Bronchial epithelial cell (primary cell): ENCODE measurements at regions not wholly inside any gene's neighbourhood (a gene's known extent, or its start where the extent isn't known, plus 50 kb on each side); places are given as distances from the start of the nearest gene placed in this dataset.

Experiments used
- DNase-seq: peaks from one replicate; pipeline ENCODE4 v3.0.0-alpha.2; 2010; ENCODE audit warnings: low read depth
- FAIRE-seq: peaks from 2 replicates; lab custom pipeline; 2011; peaks lifted over from hg19 to GRCh38; lab: Jason Lieb, UNC
- H3K27me3 ChIP-seq: 2 replicates; pipeline ENCODE4 v1.5.1; 2011; ENCODE audit warnings: low read length; ENCODE audit not compliant: control insufficient read depth, insufficient read depth
- H3K36me3 ChIP-seq: 2 replicates; pipeline ENCODE4 v1.5.1; 2011; ENCODE audit warnings: low read length; ENCODE audit not compliant: control insufficient read depth, insufficient read depth
- H3K4me3 ChIP-seq: 2 replicates; pipeline ENCODE4 v1.5.1; 2011; ENCODE audit warnings: mild to moderate bottlenecking, low read depth, low read length, control low read depth
- TF ChIP-seq, protein P1 (sequence below): IDR thresholded peaks from 2 replicates; pipeline ENCODE4 v1.5.1; 2011; ENCODE audit warnings: mild to moderate bottlenecking, moderate library complexity, low read length, control low read depth, inconsistent platforms; ENCODE audit not compliant: insufficient read depth, severe bottlenecking

DNA sequence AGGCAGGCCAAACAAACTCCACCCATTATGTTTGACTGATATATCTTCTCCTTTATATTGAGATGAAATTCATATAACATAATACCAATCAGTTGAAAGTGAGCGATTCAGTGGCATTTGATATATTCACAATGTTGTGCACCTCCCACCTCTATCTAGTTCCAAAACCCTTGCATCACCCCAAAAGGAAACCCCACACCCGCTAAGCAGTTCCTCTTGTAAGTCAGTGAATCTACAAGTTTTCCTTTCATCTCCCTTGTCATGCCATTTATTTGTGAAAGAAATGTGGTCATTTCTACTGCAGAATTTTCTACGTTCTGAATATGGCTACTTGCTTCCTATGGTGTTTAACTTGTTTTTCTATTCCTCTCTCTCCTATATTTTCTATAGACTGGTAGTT is 99.4 kb upstream of the PTPN3 start:
- TF ChIP-seq, protein P1, sequence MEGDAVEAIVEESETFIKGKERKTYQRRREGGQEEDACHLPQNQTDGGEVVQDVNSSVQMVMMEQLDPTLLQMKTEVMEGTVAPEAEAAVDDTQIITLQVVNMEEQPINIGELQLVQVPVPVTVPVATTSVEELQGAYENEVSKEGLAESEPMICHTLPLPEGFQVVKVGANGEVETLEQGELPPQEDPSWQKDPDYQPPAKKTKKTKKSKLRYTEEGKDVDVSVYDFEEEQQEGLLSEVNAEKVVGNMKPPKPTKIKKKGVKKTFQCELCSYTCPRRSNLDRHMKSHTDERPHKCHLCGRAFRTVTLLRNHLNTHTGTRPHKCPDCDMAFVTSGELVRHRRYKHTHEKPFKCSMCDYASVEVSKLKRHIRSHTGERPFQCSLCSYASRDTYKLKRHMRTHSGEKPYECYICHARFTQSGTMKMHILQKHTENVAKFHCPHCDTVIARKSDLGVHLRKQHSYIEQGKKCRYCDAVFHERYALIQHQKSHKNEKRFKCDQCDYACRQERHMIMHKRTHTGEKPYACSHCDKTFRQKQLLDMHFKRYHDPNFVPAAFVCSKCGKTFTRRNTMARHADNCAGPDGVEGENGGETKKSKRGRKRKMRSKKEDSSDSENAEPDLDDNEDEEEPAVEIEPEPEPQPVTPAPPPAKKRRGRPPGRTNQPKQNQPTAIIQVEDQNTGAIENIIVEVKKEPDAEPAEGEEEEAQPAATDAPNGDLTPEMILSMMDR = no peak
- Histone ChIP-seq H3K36me3 (no peaks in the 10 kb centered on the region), H3K27me3 (peaks cover 2% of the 10 kb centered on the region), H3K4me3 (no peak overlapping the region)
- DNase-seq = no peak
- FAIRE-seq = no peak

DNA sequence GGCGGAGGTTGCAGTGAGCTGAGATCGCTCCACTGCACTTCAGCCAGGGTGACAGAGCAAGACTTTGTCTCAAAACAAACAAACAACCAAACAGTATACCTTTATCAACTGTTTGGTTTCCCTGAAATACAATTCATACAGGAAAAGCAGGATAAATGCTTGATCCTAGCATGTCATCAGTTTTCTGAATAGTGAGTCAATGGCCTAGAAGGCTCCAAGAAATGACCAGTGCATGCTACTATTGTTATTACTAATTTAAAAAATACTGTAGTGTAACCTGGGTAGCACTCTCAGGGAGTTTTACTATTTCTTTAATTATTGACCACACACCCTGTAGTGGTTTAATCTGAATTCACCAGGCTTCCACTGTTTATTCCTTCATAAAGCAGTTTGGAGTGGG is 101.0 kb upstream of the PTPN3 start:
- TF ChIP-seq, protein P1 = no peak
- no peaks in the 10 kb centered on the region for H3K36me3 ChIP-seq
- no peak for DNase-seq
- FAIRE-seq = no peak
- peaks cover 4% of the 10 kb centered on the region for H3K27me3 ChIP-seq
- H3K4me3 ChIP-seq = no peak overlapping the region

DNA sequence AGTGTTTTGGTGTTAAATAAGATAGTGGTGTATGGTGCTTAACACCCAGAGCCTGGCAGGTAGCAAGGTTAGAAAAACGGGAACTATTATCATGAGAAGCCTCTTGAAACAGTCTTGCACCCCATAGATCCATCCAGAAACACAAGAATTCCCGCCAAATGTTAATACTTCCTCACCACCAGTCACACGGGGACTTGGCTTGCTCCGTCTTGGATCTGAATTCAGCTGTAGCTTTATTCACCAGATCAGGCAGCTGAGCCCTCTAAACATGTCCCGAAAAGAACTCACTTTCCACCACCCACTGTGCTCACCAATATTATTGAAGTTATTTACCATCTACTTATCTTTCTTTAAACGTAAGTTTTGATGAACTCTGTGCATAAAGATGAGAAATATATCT is 101.6 kb upstream of the PTPN3 start:
- no peak for FAIRE-seq
- TF ChIP-seq, protein P1 = no peak
- Histone ChIP-seq H3K4me3 (no peak overlapping the region), H3K27me3 (peaks cover 4% of the 10 kb centered on the region), H3K36me3 (no peaks in the 10 kb centered on the region)
- DNase-seq = no peak

DNA sequence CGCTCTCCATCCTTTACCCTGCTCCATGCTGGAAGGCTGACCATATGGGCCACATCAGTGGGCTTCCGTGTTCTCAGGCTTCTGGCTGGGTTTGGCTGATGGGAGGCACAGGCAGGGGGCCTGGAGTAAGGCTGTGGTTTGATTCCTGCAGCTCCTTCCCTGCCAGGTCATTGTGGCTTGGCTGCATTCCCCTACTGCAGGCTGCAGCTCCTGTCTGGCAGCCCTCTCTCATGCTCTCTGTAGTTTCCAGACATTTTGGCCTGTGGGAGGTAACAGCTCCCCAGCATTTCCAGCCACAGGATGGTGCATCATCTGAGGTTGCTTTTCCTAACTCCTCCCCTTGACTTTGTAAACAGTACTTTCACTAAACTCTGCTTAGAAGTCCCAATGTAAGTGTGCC is 102.0 kb upstream of the PTPN3 start:
- Histone ChIP-seq H3K36me3 (no peaks in the 10 kb centered on the region), H3K27me3 (peaks cover 4% of the 10 kb centered on the region), H3K4me3 (no peak overlapping the region)
- no peak for FAIRE-seq
- peak; percentile 14 for DNase-seq
- TF ChIP-seq, protein P1 = no peak

DNA sequence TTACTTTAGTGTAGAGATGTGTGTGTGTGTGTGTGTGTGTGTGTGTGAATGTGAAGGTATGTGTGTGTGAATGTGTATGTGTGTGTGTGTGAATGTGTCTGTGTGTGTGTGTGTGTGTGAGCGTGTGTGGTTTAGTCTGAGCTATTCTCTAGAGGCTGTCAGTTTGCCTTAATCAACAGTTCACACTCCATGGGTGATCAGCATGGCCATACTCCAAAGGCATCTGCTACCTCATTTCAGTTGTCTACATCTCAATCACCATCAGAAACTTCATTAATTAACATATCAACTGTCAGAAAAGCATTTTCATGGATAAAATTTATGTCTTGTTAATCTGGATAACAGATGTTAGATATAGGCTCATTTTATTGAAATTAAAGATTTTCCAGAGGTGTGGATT is 103.1 kb upstream of the PTPN3 start:
- no peak for FAIRE-seq
- peaks cover 4% of the 10 kb centered on the region for H3K27me3 ChIP-seq
- TF ChIP-seq, protein P1 = no peak

DNA sequence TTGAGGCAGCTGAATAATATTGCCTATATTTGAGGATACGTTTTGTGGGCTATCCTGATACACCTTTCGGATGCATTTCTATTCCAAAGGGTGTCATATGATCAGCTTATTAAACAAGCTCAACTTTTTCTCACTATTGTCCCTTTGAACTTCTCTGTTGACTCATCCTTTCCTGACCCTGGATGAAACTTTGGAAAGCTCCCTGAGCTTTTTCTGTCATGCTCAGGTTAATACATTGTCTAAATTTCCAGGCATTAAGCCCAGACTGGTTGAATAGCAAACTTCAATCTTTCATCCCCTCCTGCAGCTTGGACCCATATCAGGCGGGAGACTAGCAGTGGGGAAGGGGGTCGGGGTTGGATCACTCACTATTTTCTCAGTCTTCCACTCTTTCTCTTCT is 104.9 kb upstream of the PTPN3 start:
- DNase-seq (peak; percentile 6), FAIRE-seq (no peak)
- Histone ChIP-seq H3K4me3 (no peak overlapping the region), H3K27me3 (peaks cover 4% of the 10 kb centered on the region), H3K36me3 (no peaks in the 10 kb centered on the region)
- TF ChIP-seq, protein P1 = no peak

More for the DNA sequence above, 103.1 kb upstream of the PTPN3 start:
- no peak overlapping the region for H3K4me3 ChIP-seq
- H3K36me3 ChIP-seq = no peaks in the 10 kb centered on the region
- DNase-seq = no peak
